Right lobe of liver (tissue), 6 donors: ENCODE measurements at regions not wholly inside any gene's neighbourhood (a gene's known extent, or its start where the extent isn't known, plus 50 kb on each side); places are given as distances from the start of the nearest gene placed in this dataset.

Source experiments
- ATAC-seq, 4 donors: fragments of 200-7000 bp; cut with Tn5 transposase; one replicate each; pipeline ENCODE4 v1.9.1; 2020; ENCODE audit warnings: mild to moderate bottlenecking in 4 of 4, moderate library complexity in 4 of 4
- DNase-seq, 3 donors: peaks; one replicate each; pipeline ENCODE4 v3.0.0-alpha.2; 2020
- H3K27ac ChIP-seq, 3 donors: fragments of 200-600 bp; one replicate each; pipeline ENCODE4 v1.8.0; 2022
- H3K27me3 ChIP-seq, 2 donors: fragments of 200-600 bp; one replicate each; pipeline ENCODE4 v1.8.0; 2022
- H3K36me3 ChIP-seq, 4 donors: fragments of 200-600 bp; sonication (generic) in 1 of 4; one replicate each; pipeline versions ENCODE4 v1.5.1 to v1.8.0; 2017 to 2022; ENCODE audit warnings: control low read depth in 1 of 4
- H3K4me1 ChIP-seq, 4 donors: fragments of 200-600 bp; sonication (generic) in 1 of 4; one replicate each; pipeline versions ENCODE4 v1.5.1 to v1.8.0; 2017 to 2022; ENCODE audit warnings: control low read depth in 1 of 4
- H3K4me3 ChIP-seq, 3 donors: fragments of 200-600 bp; one replicate each; pipeline ENCODE4 v1.8.0; 2022
- H3K9me3 ChIP-seq, 4 donors: fragments of 200-600 bp; sonication (generic) in 1 of 4; one replicate each; pipeline versions ENCODE4 v1.5.1 to v1.8.0; 2017 to 2022; ENCODE audit warnings: control low read depth in 1 of 4
- POLR2A ChIP-seq: fragments of 450-650 bp; IDR thresholded peaks from one replicate; pipeline ENCODE4 v1.6.1; 2017; ENCODE audit warnings: antibody characterized with exemption, mild to moderate bottlenecking
- WGBS: methylation state at CpG from one replicate; pipeline ENCODE4 v1.1.6; 2018; ENCODE audit warnings: low coverage, low lambda C conversion rate; ENCODE audit not compliant: insufficient coverage; ENCODE audit errors: missing lambda C conversion rate; 5-methylcytosine and 5-hydroxymethylcytosine counted together
- intact Hi-C, 2 donors: fragments of 100-400 bp; cut with DNase I; formaldehyde crosslinking; loops; one replicate each; pipeline versions ENCODE4 v1.11.2 to v1.14.1; 2022
- TF ChIP-seq, protein P1 (sequence below), 4 donors: fragments of 200-600 bp in 3 of 4; fragments of 450-650 bp in 1 of 4; IDR thresholded peaks; one replicate each; pipeline versions ENCODE4 v1.5.1 to v1.8.0; 2016 to 2022; ENCODE audit warnings: antibody characterized with exemption in 4 of 4, mild to moderate bottlenecking in 2 of 4
- donor health status: DM: no; HTN: yes; CAD: no.
- donor health status: DM: no; HTN: no; CAD: no.
- donor health status: DM: no; HTN: no; CAD: no.
- donor health status: DM: no; HTN: yes; CAD: no.
- donor health status: DM: no; HTN: yes; CAD: no.

DNA sequence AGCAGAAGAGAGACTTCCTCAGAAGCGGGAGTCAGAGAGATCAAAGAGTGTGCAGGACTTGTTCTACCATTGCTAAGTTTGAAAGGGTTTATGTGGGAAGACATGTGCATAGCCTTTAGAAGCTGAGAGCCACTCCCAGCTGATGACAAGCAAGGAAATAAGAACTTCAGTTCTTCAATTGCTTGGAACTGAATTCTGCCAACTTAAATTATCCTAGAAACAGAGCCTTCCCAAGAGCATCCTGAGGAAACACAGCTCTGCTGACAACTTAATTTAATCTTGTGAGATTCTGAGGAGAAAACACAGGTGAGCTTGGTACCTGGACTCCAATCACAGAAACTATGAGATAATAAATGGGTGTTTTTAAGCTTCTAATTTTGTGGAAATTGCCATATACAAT is 150.6 kb upstream of the OGFRL1 start:
- H3K9me3 ChIP-seq: no peaks in the 10 kb centered on the region
- ATAC-seq (no peak), DNase-seq (no peak)
- H3K27me3 ChIP-seq: no peaks in the 10 kb centered on the region
- H3K27ac ChIP-seq: no peak overlapping the region
- 75% methylated on average over 1 of the region's 1 CpG for WGBS
- H3K4me3 ChIP-seq: no peak overlapping the region
- no peaks in the 10 kb centered on the region for H3K36me3 ChIP-seq
- H3K4me1 ChIP-seq: no peaks in the 10 kb centered on the region
- TF ChIP-seq POLR2A: no peak
- TF ChIP-seq, protein P1, sequence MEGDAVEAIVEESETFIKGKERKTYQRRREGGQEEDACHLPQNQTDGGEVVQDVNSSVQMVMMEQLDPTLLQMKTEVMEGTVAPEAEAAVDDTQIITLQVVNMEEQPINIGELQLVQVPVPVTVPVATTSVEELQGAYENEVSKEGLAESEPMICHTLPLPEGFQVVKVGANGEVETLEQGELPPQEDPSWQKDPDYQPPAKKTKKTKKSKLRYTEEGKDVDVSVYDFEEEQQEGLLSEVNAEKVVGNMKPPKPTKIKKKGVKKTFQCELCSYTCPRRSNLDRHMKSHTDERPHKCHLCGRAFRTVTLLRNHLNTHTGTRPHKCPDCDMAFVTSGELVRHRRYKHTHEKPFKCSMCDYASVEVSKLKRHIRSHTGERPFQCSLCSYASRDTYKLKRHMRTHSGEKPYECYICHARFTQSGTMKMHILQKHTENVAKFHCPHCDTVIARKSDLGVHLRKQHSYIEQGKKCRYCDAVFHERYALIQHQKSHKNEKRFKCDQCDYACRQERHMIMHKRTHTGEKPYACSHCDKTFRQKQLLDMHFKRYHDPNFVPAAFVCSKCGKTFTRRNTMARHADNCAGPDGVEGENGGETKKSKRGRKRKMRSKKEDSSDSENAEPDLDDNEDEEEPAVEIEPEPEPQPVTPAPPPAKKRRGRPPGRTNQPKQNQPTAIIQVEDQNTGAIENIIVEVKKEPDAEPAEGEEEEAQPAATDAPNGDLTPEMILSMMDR (IDR thresholded peaks at IDR 0.05): no peak
- intact Hi-C loops: no loop called here

DNA sequence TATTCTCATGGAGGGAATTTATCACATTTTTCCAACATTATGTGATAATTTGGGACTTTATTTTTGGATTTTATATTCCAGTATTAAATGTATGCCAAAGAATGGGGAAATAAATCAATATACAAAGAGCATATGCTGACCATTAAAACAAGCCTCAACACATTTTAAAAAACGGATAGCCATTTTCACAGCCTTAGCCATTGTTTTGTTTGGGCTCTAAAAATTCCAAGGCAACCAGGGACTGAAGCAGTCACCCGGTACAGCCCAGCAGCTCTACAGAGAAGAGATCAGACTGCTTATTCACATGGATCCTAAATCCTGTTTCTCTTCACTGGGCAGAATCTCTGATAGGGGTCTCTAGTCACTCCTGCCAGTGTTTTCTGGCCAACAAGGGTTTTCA is 150.2 kb upstream of the OGFRL1 start:
- DNase-seq (no peak), ATAC-seq (no peak)
- H3K27me3 ChIP-seq: no peaks in the 10 kb centered on the region
- intact Hi-C loops: no loop called here
- no peaks in the 10 kb centered on the region for H3K36me3 ChIP-seq
- 39% methylated on average over 2 of the region's 2 CpGs for WGBS
- H3K4me1 ChIP-seq: no peaks in the 10 kb centered on the region
- H3K27ac ChIP-seq: no peak overlapping the region
- TF ChIP-seq, protein P1 (IDR thresholded peaks at IDR 0.05): no peak
- no peak for TF ChIP-seq POLR2A
- H3K9me3 ChIP-seq: no peaks in the 10 kb centered on the region
- no peak overlapping the region for H3K4me3 ChIP-seq

DNA sequence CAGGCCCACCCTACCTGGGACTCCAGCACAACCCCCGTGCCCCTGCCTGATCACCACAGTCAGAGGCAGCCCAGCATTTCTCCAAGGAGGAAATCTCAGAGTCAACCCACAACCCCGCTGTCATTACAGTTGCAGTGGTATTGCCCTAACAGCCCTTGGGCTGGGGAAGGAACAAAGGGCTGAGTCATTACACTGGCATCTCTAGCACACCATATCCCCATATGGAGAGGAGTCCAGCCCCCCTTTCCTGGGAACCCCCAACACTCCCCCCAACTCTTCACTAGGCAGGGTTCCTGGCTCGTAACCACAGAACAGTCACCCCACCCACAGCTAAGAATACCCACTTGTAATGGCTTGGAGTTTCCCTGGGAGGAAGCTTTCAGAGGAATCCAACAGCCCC is 149.4 kb upstream of the OGFRL1 start:
- intact Hi-C loops: no loop called here
- Histone ChIP-seq H3K4me3 (no peak overlapping the region), H3K4me1 (no peaks in the 10 kb centered on the region), H3K36me3 (no peaks in the 10 kb centered on the region), H3K9me3 (no peaks in the 10 kb centered on the region), H3K27ac (no peak overlapping the region), H3K27me3 (no peaks in the 10 kb centered on the region)
- ATAC-seq (no peak), DNase-seq (no peak)
- no peak for TF ChIP-seq POLR2A
- TF ChIP-seq, protein P1 (IDR thresholded peaks at IDR 0.05): no peak
- WGBS: no CpG with 5 or more reads among the region's 3 CpGs

DNA sequence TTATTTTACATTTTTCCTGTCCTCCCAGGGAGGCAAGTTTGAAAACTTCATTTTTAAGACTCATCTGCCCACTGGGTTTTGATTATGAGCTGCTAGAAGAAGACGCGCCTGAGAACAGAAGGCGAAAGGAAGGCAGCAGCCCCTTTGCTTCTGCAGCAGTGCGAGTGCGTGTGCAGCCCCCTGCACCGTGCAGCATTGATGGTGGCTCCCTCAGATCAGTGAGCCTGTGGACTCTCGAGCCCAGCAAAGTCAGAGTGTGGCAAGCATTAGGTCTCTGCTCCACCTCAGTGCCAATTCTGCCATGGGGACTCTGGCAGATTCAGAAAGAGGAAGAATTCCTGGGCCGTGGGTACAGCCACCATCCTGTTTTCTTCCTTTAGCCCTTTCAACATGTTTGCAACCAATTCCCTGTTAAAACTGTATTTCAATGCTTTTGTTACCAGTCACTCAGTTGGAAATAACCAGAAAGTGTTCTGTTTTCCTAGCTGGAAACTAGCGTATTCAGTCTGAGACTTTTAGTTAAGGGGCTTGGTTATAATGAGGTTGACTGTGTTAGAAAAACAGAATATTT is 134.8 kb upstream of the OGFRL1 start:
- WGBS: 70% methylated on average over 9 of the region's 9 CpGs
- Histone ChIP-seq H3K27ac (no peak overlapping the region), H3K4me3 (no peak overlapping the region), H3K36me3 (no peaks in the 10 kb centered on the region), H3K9me3 (no peaks in the 10 kb centered on the region), H3K27me3 (no peaks in the 10 kb centered on the region), H3K4me1 (no peaks in the 10 kb centered on the region)
- ATAC-seq: no peak
- TF ChIP-seq, protein P1 (IDR thresholded peaks at IDR 0.05): no peak
- no peak for TF ChIP-seq POLR2A
- no peak for DNase-seq
- intact Hi-C loops: no loop called here

DNA sequence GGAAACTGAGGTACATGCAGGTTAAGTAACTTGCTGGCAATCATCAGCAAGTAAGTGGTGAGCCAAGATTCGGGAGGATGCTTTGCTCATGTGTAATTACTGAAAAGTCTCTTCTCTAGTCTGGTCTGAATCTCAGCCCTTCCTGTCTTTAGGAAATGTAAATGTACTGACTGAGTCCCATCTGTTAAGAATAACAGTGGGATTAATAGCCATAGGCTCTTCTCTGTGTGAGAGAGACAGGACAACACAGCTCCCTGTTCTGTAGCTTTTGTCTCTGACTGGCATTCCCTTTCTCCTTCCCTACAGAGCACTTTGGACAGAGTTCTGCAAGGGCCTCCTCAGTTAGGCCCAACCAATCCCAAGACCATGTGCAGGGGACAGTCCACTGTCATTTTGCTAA is 131.3 kb upstream of the OGFRL1 start:
- intact Hi-C loops: no loop called here
- Histone ChIP-seq H3K27ac (no peak overlapping the region), H3K27me3 (no peaks in the 10 kb centered on the region), H3K36me3 (no peaks in the 10 kb centered on the region), H3K4me1 (no peaks in the 10 kb centered on the region), H3K9me3 (no peaks in the 10 kb centered on the region), H3K4me3 (no peak overlapping the region)
- no peak for ATAC-seq
- TF ChIP-seq, protein P1 (IDR thresholded peaks at IDR 0.05): no peak
- TF ChIP-seq POLR2A: no peak
- 83% methylated on average over 1 of the region's 1 CpG for WGBS
- no peak for DNase-seq
